ENCODE measurements at regions not wholly inside any gene's neighbourhood (a gene's known extent, or its start where the extent isn't known, plus 50 kb on each side); places are given as distances from the start of the nearest gene placed in this dataset.
"Not testable (repeated sequence)": the region's sequence is repeated elsewhere in the genome, so short reads cannot be mapped to it uniquely, and the experiment has no call there.

GRCh38 chr5:108503986-108504385 is 122.1 kb upstream of the FBXL17 start:
- TF ChIP-seq CTCF (conservative IDR thresholded peaks at IDR 0.05; ENCODE audit: low read depth, low read length): no peak
- DNase-seq (ENCODE audit: low read depth): no peak
- no peak overlapping the region for H3K4me3 ChIP-seq (ENCODE audit: low read length)

- H3K4me3 ChIP-seq (ENCODE audit: low read length); DNase-seq (ENCODE audit: low read depth): not testable (repeated sequence)
Measured at GRCh38 chr5:108495615-108496014, 113.7 kb upstream of the FBXL17 start.

- no peak for TF ChIP-seq CTCF (conservative IDR thresholded peaks at IDR 0.05; ENCODE audit: low read depth, low read length)
- H3K4me3 ChIP-seq (ENCODE audit: low read length): no peak overlapping the region
- no peak for DNase-seq (ENCODE audit: low read depth)
Measured at GRCh38 chr5:108487951-108488350, 106.1 kb upstream of the FBXL17 start.

GRCh38 chr5:108484035-108484434 is 102.1 kb upstream of the FBXL17 start:
- TF ChIP-seq CTCF (conservative IDR thresholded peaks at IDR 0.05; ENCODE audit: low read depth, low read length): no peak
- no peak for DNase-seq (ENCODE audit: low read depth)
- no peak overlapping the region for H3K4me3 ChIP-seq (ENCODE audit: low read length)

GRCh38 chr5:108481355-108481931 is 99.5 kb upstream of the FBXL17 start:
- DNase-seq (ENCODE audit: low read depth): no peak
- no peak overlapping the region for H3K4me3 ChIP-seq (ENCODE audit: low read length)
- TF ChIP-seq CTCF (conservative IDR thresholded peaks at IDR 0.05; ENCODE audit: low read depth, low read length): peak; percentile 50

GRCh38 chr5:108472237-108472636 is 90.3 kb upstream of the FBXL17 start:
- no peak overlapping the region for H3K4me3 ChIP-seq (ENCODE audit: low read length)
- no peak for DNase-seq (ENCODE audit: low read depth)
- TF ChIP-seq CTCF (conservative IDR thresholded peaks at IDR 0.05; ENCODE audit: low read depth, low read length): no peak

GRCh38 chr5:108467563-108467962 is 85.7 kb upstream of the FBXL17 start:
- H3K4me3 ChIP-seq (ENCODE audit: low read length): no peak overlapping the region
- DNase-seq (ENCODE audit: low read depth): no peak
- TF ChIP-seq CTCF (conservative IDR thresholded peaks at IDR 0.05; ENCODE audit: low read depth, low read length): no peak
